ENCODE measurements at regions not wholly inside any gene's neighbourhood (a gene's known extent, or its start where the extent isn't known, plus 50 kb on each side); places are given as distances from the start of the nearest gene placed in this dataset.

GRCh38 chr16:88298181-88298832 lies 84.5 kb upstream of the ZNF469 start:
- Histone ChIP-seq H3K36me3 (ENCODE audit: insufficient read depth, low read length) (no peaks in the 10 kb centered on the region), H3K27ac (ENCODE audit: low read depth, low read length) (no peak overlapping the region), H3K27me3 (ENCODE audit: control insufficient read depth in 1 of 2, insufficient read depth in 2 of 2, low read length in 2 of 2) (no peaks in the 10 kb centered on the region), H3K9ac (ENCODE audit: low read length) (no peak overlapping the region), H3K4me1 (ENCODE audit: insufficient read depth, low read length) (no peaks in the 10 kb centered on the region), H3K4me3 (ENCODE audit: low read depth in 1 of 2, low read length in 2 of 2) (no peak overlapping the region), H3K9me3 (ENCODE audit: low read length) (no peaks in the 10 kb centered on the region)

- no peaks in the 10 kb centered on the region for H3K9me3 ChIP-seq (ENCODE audit: low read length)
- no peaks in the 10 kb centered on the region for H3K27me3 ChIP-seq (ENCODE audit: control insufficient read depth in 1 of 2, insufficient read depth in 2 of 2, low read length in 2 of 2)
- no peak overlapping the region for H3K9ac ChIP-seq (ENCODE audit: low read length)
- H3K27ac ChIP-seq (ENCODE audit: low read depth, low read length), result no peak overlapping the region
- no peak overlapping the region for H3K4me3 ChIP-seq (ENCODE audit: low read depth in 1 of 2, low read length in 2 of 2)
- peaks cover 5% of the 10 kb centered on the region for H3K4me1 ChIP-seq (ENCODE audit: insufficient read depth, low read length)
- no peaks in the 10 kb centered on the region for H3K36me3 ChIP-seq (ENCODE audit: insufficient read depth, low read length)
Measured at GRCh38 chr16:88298833-88299745, 83.7 kb upstream of the ZNF469 start.

DNA sequence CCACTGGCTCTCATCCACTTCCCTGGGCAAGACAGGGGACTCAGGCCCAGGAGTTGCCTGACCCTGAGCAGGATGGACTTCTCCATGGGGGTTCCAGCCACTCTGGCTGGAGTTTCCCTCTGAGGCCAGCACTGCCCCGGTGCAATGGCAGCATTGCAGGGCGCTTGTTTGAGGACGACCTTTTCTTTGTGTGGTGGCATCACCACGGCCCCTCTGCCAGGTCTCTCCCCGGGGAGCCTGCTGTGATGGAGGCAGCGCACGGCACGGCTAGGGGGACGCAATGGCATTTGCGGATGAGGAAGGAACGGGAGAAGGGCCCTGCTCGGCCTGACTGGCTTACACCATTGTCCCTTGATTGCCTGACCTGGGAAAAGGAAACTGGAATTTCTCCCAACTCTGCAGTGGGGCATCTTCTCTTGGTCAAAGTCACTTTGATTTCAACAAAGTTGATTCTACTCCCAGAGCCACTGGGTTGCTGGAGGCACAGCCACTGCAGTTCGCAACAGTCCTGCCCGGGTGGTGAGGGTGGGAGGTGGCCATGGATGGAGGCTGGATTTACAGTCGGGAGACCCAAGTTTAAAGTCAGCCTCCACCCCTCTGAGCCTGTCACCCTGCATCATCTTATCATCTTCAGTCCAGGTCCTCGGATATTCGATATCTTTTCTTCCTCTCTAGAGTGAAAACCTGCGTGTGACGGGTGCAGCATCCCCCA lies 82.9 kb upstream of the ZNF469 start:
- H3K4me3 ChIP-seq (ENCODE audit: low read depth in 1 of 2, low read length in 2 of 2), result no peak overlapping the region

DNA sequence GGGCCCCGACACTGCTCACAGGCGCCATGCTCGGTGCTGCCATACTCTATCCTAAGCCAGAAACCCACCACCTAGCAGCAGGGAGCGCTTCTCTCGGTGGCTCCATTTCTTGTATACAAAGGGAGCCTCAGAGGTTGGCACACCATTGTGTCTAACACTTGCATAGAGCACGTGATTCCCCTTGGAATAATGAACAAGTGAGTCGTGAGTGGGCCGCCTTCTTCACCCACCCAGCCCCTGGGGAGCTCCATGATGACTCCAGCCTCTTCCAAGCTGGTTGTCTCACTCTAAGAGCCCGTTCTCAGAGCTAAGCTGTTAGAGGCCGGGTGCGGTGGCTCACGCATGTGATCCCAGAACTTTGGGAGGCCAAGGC lies 82.3 kb upstream of the ZNF469 start:
- no peak overlapping the region for H3K9ac ChIP-seq (ENCODE audit: low read length)
- no peaks in the 10 kb centered on the region for H3K36me3 ChIP-seq (ENCODE audit: insufficient read depth, low read length)
- no peak overlapping the region for H3K4me3 ChIP-seq (ENCODE audit: low read depth in 1 of 2, low read length in 2 of 2)
- no peaks in the 10 kb centered on the region for H3K9me3 ChIP-seq (ENCODE audit: low read length)
- H3K27me3 ChIP-seq (ENCODE audit: control insufficient read depth in 1 of 2, insufficient read depth in 2 of 2, low read length in 2 of 2), result no peaks in the 10 kb centered on the region
- H3K4me1 ChIP-seq (ENCODE audit: insufficient read depth, low read length), result peaks cover 9% of the 10 kb centered on the region
- H3K27ac ChIP-seq (ENCODE audit: low read depth, low read length), result no peak overlapping the region

More for the DNA sequence above, 82.9 kb upstream of the ZNF469 start:
- no peaks in the 10 kb centered on the region for H3K27me3 ChIP-seq (ENCODE audit: control insufficient read depth in 1 of 2, insufficient read depth in 2 of 2, low read length in 2 of 2)
- no peaks in the 10 kb centered on the region for H3K9me3 ChIP-seq (ENCODE audit: low read length)
- no peak overlapping the region for H3K27ac ChIP-seq (ENCODE audit: low read depth, low read length)
- peaks cover 9% of the 10 kb centered on the region for H3K4me1 ChIP-seq (ENCODE audit: insufficient read depth, low read length)
- H3K9ac ChIP-seq (ENCODE audit: low read length), result no peak overlapping the region
- no peaks in the 10 kb centered on the region for H3K36me3 ChIP-seq (ENCODE audit: insufficient read depth, low read length)

GRCh38 chr16:88301431-88301830 lies 81.3 kb upstream of the ZNF469 start:
- H3K27me3 ChIP-seq (ENCODE audit: control insufficient read depth in 1 of 2, insufficient read depth in 2 of 2, low read length in 2 of 2), result no peaks in the 10 kb centered on the region
- peaks cover 9% of the 10 kb centered on the region for H3K4me1 ChIP-seq (ENCODE audit: insufficient read depth, low read length)
- no peak overlapping the region for H3K4me3 ChIP-seq (ENCODE audit: low read depth in 1 of 2, low read length in 2 of 2)
- H3K27ac ChIP-seq (ENCODE audit: low read depth, low read length), result no peak overlapping the region
- H3K9ac ChIP-seq (ENCODE audit: low read length), result no peak overlapping the region
- H3K9me3 ChIP-seq (ENCODE audit: low read length), result no peaks in the 10 kb centered on the region
- no peaks in the 10 kb centered on the region for H3K36me3 ChIP-seq (ENCODE audit: insufficient read depth, low read length)

- Histone ChIP-seq H3K27ac (ENCODE audit: low read depth, low read length) (no peak overlapping the region), H3K36me3 (ENCODE audit: insufficient read depth, low read length) (no peaks in the 10 kb centered on the region), H3K9me3 (ENCODE audit: low read length) (no peaks in the 10 kb centered on the region), H3K4me3 (ENCODE audit: low read depth in 1 of 2, low read length in 2 of 2) (no peak overlapping the region), H3K9ac (ENCODE audit: low read length) (no peak overlapping the region), H3K4me1 (ENCODE audit: insufficient read depth, low read length) (peaks cover 9% of the 10 kb centered on the region), H3K27me3 (ENCODE audit: control insufficient read depth in 1 of 2, insufficient read depth in 2 of 2, low read length in 2 of 2) (no peaks in the 10 kb centered on the region)
Measured at GRCh38 chr16:88301886-88302285, 80.9 kb upstream of the ZNF469 start.

DNA sequence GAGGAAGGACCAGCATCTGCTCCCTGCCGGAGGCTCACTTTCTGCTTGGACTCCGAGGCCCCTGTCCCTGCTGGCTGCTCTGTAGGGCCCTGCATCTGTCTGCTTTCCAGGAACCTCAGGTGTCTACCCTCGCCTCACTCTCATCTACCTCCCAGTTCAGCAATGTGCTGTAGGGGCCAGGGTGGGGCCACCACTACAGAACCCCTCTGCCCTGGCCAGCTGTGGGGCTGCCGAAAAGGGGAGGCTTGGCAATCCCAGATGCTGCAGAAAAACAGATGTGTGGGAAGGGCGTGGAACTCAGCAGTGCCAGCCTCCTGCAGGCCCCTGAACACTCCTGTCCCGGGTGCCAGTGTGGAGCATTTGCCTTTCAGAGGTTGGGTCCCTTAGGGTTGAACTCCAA lies 80.1 kb upstream of the ZNF469 start:
- H3K27me3 ChIP-seq (ENCODE audit: control insufficient read depth in 1 of 2, insufficient read depth in 2 of 2, low read length in 2 of 2), result no peaks in the 10 kb centered on the region
- H3K36me3 ChIP-seq (ENCODE audit: insufficient read depth, low read length), result no peaks in the 10 kb centered on the region
- H3K9me3 ChIP-seq (ENCODE audit: low read length), result no peaks in the 10 kb centered on the region
- no peak overlapping the region for H3K4me3 ChIP-seq (ENCODE audit: low read depth in 1 of 2, low read length in 2 of 2)
- peaks cover 9% of the 10 kb centered on the region for H3K4me1 ChIP-seq (ENCODE audit: insufficient read depth, low read length)
- H3K27ac ChIP-seq (ENCODE audit: low read depth, low read length), result peak overlapping the region; percentile 13
- no peak overlapping the region for H3K9ac ChIP-seq (ENCODE audit: low read length)

GRCh38 chr16:88303405-88303804 lies 79.4 kb upstream of the ZNF469 start:
- no peak overlapping the region for H3K4me3 ChIP-seq (ENCODE audit: low read depth in 1 of 2, low read length in 2 of 2)
- H3K4me1 ChIP-seq (ENCODE audit: insufficient read depth, low read length), result peaks cover 9% of the 10 kb centered on the region
- H3K9ac ChIP-seq (ENCODE audit: low read length), result no peak overlapping the region
- H3K27me3 ChIP-seq (ENCODE audit: control insufficient read depth in 1 of 2, insufficient read depth in 2 of 2, low read length in 2 of 2), result no peaks in the 10 kb centered on the region
- H3K27ac ChIP-seq (ENCODE audit: low read depth, low read length), result no peak overlapping the region
- H3K9me3 ChIP-seq (ENCODE audit: low read length), result no peaks in the 10 kb centered on the region
- no peaks in the 10 kb centered on the region for H3K36me3 ChIP-seq (ENCODE audit: insufficient read depth, low read length)

DNA sequence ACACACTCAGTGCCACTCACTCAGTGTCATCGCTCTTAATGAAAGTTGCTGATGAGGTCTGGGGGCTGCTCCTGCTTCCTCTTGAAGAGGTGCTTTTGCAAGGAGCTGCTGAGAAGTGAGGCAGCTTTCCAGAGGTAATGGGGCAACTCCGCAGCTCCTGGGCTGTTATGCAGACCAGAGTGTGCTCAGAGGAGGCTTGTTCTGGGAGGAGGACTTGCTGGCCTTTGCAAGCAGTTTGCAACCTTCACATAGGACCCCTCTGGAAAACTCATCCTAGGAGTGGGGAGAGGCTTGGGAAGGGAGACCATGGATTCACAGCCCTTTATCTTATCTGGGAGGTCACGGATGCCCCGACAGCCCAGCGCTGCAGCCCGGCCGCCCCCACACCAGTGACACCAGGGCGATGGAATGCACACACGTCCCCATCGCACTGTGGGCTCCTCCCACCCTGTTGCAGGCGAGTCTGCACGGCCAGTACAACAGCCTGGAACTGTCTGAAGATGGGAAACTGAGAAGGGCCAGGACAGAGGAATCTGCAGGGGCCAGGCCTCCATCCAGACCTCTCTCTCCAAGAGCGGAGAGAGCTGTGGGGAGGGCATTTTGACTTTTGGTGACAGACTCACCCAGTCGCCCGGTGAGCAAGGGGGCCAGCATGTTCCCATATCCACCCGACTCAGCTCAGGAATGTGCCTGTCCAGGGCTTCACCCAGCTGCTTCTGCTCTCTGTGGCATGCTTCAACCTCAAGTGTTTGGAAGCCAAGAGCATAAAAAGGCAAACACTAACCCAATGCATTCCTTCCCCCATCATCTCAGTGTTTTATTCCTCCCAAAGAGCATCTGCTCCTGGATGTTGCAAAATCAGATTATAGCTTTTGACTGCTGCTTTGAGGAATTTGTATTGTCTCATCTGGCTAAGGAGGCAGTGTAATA lies 78.6 kb upstream of the ZNF469 start:
- H3K27me3 ChIP-seq (ENCODE audit: control insufficient read depth in 1 of 2, insufficient read depth in 2 of 2, low read length in 2 of 2), result no peaks in the 10 kb centered on the region
- H3K27ac ChIP-seq (ENCODE audit: low read depth, low read length), result no peak overlapping the region
- no peaks in the 10 kb centered on the region for H3K9me3 ChIP-seq (ENCODE audit: low read length)
- no peak overlapping the region for H3K4me3 ChIP-seq (ENCODE audit: low read depth in 1 of 2, low read length in 2 of 2)
- H3K36me3 ChIP-seq (ENCODE audit: insufficient read depth, low read length), result no peaks in the 10 kb centered on the region
- H3K4me1 ChIP-seq (ENCODE audit: insufficient read depth, low read length), result peaks cover 9% of the 10 kb centered on the region
- no peak overlapping the region for H3K9ac ChIP-seq (ENCODE audit: low read length)

DNA sequence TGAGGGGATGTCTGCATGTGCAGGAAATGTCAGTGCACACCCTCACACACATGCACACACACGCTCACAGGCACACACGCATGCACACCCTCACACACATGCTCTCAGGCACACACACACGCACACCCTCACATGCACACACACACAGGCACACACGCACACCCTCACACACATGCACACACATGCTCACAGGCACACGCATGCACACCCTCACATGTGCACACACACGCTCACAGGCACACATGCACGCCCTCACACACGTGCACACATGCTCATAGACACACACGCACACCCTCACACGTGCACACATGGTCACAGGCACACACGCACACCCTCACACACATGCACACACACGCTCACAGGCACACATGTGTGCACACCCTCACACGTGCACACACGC lies 77.6 kb upstream of the ZNF469 start:
- Histone ChIP-seq H3K27ac (ENCODE audit: low read depth, low read length) (no peak overlapping the region), H3K27me3 (ENCODE audit: control insufficient read depth in 1 of 2, insufficient read depth in 2 of 2, low read length in 2 of 2) (peaks cover 0 to 9% of the 10 kb centered on the region in 2 donors), H3K4me1 (ENCODE audit: insufficient read depth, low read length) (peaks cover 9% of the 10 kb centered on the region)

GRCh38 chr16:88306411-88306810 lies 76.3 kb upstream of the ZNF469 start:
- Histone ChIP-seq H3K4me3 (ENCODE audit: low read depth in 1 of 2, low read length in 2 of 2) (no peak overlapping the region), H3K4me1 (ENCODE audit: insufficient read depth, low read length) (peaks cover 9% of the 10 kb centered on the region), H3K27me3 (ENCODE audit: control insufficient read depth in 1 of 2, insufficient read depth in 2 of 2, low read length in 2 of 2) (peaks cover 0 to 9% of the 10 kb centered on the region in 2 donors), H3K36me3 (ENCODE audit: insufficient read depth, low read length) (no peaks in the 10 kb centered on the region), H3K9ac (ENCODE audit: low read length) (no peak overlapping the region), H3K27ac (ENCODE audit: low read depth, low read length) (no peak overlapping the region), H3K9me3 (ENCODE audit: low read length) (no peaks in the 10 kb centered on the region)

More for the DNA sequence above, 77.6 kb upstream of the ZNF469 start:
- no peaks in the 10 kb centered on the region for H3K9me3 ChIP-seq (ENCODE audit: low read length)
- no peak overlapping the region for H3K9ac ChIP-seq (ENCODE audit: low read length)
- no peak overlapping the region for H3K4me3 ChIP-seq (ENCODE audit: low read depth in 1 of 2, low read length in 2 of 2)
- H3K36me3 ChIP-seq (ENCODE audit: insufficient read depth, low read length), result no peaks in the 10 kb centered on the region

All from muscle layer of colon (tissue), 2 donors.